ENCODE measurements at regions not wholly inside any gene's neighbourhood (a gene's known extent, or its start where the extent isn't known, plus 50 kb on each side); places are given as distances from the start of the nearest gene placed in this dataset.

- H3K79me2 ChIP-seq (ENCODE audit: insufficient read depth): no peaks in the 10 kb centered on the region
- no peaks in the 10 kb centered on the region for H3K36me3 ChIP-seq (replicated peaks in 1 of 2; ENCODE audit: control insufficient read depth in 1 of 2, insufficient read depth in 2 of 2, low read length in 1 of 2)
- H3K9me3 ChIP-seq: no peaks in the 10 kb centered on the region
- H3K4me3 ChIP-seq (ENCODE audit: low read depth in 2 of 2, low read length in 1 of 2): no peak overlapping the region
- H2AFZ ChIP-seq (ENCODE audit: low read depth): no peak overlapping the region
- no peaks in the 10 kb centered on the region for H3K4me1 ChIP-seq (ENCODE audit: control insufficient read depth in 1 of 2, insufficient read depth in 2 of 2, low read depth in 1 of 2, low read length in 1 of 2)
- H3K9me2 ChIP-seq: no peaks in the 10 kb centered on the region; the same call in 1 of the 2 replicates
- ChIA-PET POLR2A (no interaction called here), CTCF (no interaction called here)
- H3K27ac ChIP-seq (ENCODE audit: low read depth in 2 of 2, low read length in 1 of 2): no peak overlapping the region
- no peak overlapping the region for H3K4me2 ChIP-seq
- H3K9ac ChIP-seq: no peak overlapping the region
- no peaks in the 10 kb centered on the region for H3F3A ChIP-seq (replicated peaks; ENCODE audit: insufficient read depth)
- DNase-seq: no peak
- TF ChIP-seq, protein P1, sequence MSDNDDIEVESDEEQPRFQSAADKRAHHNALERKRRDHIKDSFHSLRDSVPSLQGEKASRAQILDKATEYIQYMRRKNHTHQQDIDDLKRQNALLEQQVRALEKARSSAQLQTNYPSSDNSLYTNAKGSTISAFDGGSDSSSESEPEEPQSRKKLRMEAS (IDR thresholded peaks at IDR 0.05; ENCODE audit: low read depth): no peak
- no peak for TF ChIP-seq FOXJ3 (CRISPR knock-in tag; IDR thresholded peaks at IDR 0.05)
- TF ChIP-seq, protein P2, sequence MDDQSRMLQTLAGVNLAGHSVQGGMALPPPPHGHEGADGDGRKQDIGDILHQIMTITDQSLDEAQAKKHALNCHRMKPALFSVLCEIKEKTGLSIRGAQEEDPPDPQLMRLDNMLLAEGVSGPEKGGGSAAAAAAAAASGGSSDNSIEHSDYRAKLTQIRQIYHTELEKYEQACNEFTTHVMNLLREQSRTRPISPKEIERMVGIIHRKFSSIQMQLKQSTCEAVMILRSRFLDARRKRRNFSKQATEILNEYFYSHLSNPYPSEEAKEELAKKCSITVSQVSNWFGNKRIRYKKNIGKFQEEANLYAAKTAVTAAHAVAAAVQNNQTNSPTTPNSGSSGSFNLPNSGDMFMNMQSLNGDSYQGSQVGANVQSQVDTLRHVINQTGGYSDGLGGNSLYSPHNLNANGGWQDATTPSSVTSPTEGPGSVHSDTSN (IDR thresholded peaks at IDR 0.05): no peak
- TF ChIP-seq USF2 (IDR thresholded peaks at IDR 0.05; ENCODE audit: borderline replicate concordance, low read depth, low read length): no peak
- TF ChIP-seq, protein P3, sequence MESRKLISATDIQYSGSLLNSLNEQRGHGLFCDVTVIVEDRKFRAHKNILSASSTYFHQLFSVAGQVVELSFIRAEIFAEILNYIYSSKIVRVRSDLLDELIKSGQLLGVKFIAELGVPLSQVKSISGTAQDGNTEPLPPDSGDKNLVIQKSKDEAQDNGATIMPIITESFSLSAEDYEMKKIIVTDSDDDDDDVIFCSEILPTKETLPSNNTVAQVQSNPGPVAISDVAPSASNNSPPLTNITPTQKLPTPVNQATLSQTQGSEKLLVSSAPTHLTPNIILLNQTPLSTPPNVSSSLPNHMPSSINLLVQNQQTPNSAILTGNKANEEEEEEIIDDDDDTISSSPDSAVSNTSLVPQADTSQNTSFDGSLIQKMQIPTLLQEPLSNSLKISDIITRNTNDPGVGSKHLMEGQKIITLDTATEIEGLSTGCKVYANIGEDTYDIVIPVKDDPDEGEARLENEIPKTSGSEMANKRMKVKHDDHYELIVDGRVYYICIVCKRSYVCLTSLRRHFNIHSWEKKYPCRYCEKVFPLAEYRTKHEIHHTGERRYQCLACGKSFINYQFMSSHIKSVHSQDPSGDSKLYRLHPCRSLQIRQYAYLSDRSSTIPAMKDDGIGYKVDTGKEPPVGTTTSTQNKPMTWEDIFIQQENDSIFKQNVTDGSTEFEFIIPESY (IDR thresholded peaks at IDR 0.05; ENCODE audit: borderline replicate concordance, low read depth): no peak
- TF ChIP-seq GATA2 (CRISPR knock-in tag; IDR thresholded peaks at IDR 0.05): no peak
- no peak for TF ChIP-seq FOXM1 (IDR thresholded peaks at IDR 0.05; ENCODE audit: low read depth)
- no peak for TF ChIP-seq CHD2 (IDR thresholded peaks at IDR 0.05; ENCODE audit: low read length, partially characterized antibody)
- no peak for TF ChIP-seq RXRA (IDR thresholded peaks at IDR 0.05; ENCODE audit: borderline replicate concordance, low read depth)
- TF ChIP-seq EP300 (IDR thresholded peaks at IDR 0.05; ENCODE audit: borderline replicate concordance in 1 of 2, low read depth in 1 of 2, low read length in 1 of 2): no peak
- no peak for TF ChIP-seq POLR2AphosphoS5 (IDR thresholded peaks at IDR 0.05; ENCODE audit: low read depth, low read length)
- no peak for TF ChIP-seq EZH2phosphoT487 (IDR thresholded peaks at IDR 0.05; ENCODE audit: borderline replicate concordance, low read depth)
- TF ChIP-seq, protein P4, sequence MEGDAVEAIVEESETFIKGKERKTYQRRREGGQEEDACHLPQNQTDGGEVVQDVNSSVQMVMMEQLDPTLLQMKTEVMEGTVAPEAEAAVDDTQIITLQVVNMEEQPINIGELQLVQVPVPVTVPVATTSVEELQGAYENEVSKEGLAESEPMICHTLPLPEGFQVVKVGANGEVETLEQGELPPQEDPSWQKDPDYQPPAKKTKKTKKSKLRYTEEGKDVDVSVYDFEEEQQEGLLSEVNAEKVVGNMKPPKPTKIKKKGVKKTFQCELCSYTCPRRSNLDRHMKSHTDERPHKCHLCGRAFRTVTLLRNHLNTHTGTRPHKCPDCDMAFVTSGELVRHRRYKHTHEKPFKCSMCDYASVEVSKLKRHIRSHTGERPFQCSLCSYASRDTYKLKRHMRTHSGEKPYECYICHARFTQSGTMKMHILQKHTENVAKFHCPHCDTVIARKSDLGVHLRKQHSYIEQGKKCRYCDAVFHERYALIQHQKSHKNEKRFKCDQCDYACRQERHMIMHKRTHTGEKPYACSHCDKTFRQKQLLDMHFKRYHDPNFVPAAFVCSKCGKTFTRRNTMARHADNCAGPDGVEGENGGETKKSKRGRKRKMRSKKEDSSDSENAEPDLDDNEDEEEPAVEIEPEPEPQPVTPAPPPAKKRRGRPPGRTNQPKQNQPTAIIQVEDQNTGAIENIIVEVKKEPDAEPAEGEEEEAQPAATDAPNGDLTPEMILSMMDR (IDR thresholded peaks at IDR 0.05): no peak
- TF ChIP-seq TCF12 (IDR thresholded peaks at IDR 0.05): no peak
- 0 out of 2 replicates have a peak, but pooled peaks cover 5% of the 10 kb centered on the region for H3K27me3 ChIP-seq (ENCODE audit: insufficient read depth)
- H4K20me1 ChIP-seq (ENCODE audit: insufficient read depth): no peaks in the 10 kb centered on the region
Measured at GRCh38 chr4:175935016-175935661, 123.1 kb upstream of the GPM6A start.

Data from SK-N-SH (cell line).